ENCODE measurements at regions not wholly inside any gene's neighbourhood (a gene's known extent, or its start where the extent isn't known, plus 50 kb on each side); places are given as distances from the start of the nearest gene placed in this dataset.

DNA sequence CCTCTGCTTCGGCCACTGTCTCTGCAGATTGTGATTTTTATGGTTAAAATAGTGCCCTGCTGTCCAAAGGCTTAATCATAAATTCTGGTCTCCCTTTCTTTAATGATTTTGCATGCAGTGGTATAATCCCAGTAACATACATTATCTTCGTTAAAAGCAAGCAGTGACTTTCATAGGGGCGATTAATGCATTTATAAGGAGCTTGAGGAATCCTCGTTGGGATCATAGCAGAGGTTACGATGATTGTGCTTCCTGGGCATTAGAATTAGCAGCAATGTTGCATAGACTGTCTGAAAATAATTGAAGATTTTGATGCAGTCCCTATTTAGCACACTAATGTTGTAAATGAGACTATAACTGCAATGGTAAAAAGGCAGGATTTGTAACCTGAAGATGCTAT lies 181.3 kb downstream of the PRL start:
- DNase-seq (no peak), ATAC-seq (ENCODE audit: insufficient read depth, low FRiP score) (no peak)
- no peak for TF ChIP-seq CTCF (IDR thresholded peaks at IDR 0.05; ENCODE audit: control extremely low read depth, extremely low read depth)
- peaks cover 0 to 4% (median 0%) of the 10 kb centered on the region in 4 donors for H3K36me3 ChIP-seq (ENCODE audit: control insufficient read depth in 4 of 4, insufficient read depth in 4 of 4, low read length in 4 of 4)
- H3K9me3 ChIP-seq (ENCODE audit: control insufficient read depth in 4 of 4, insufficient read depth in 3 of 4, low read length in 3 of 4), result no peaks in the 10 kb centered on the region
- H3K4me1 ChIP-seq (ENCODE audit: control insufficient read depth in 5 of 5, insufficient read depth in 5 of 5, low read length in 5 of 5), result peaks cover 0 to 12% (median 1%) of the 10 kb centered on the region in 5 donors
- no peak overlapping the region for H3K4me3 ChIP-seq
- 77 to 78% methylated on average over 5 of the region's 5 CpGs for whole genome bisulfite sequencing, 2 donors
- H3K27ac ChIP-seq (ENCODE audit: low read depth in 1 of 2, low read length in 1 of 2), result no peak overlapping the region
- H3K27me3 ChIP-seq (ENCODE audit: control insufficient read depth in 3 of 3, insufficient read depth in 3 of 3, low read length in 2 of 3), result no peaks in the 10 kb centered on the region
- H3K9ac ChIP-seq (ENCODE audit: insufficient read depth in 1 of 2, low read length in 2 of 2), result no peak overlapping the region

GRCh38 chr6:22117631-22118030 lies 179.2 kb downstream of the PRL start:
- Histone ChIP-seq H3K9ac (ENCODE audit: insufficient read depth in 1 of 2, low read length in 2 of 2) (no peak overlapping the region), H3K4me1 (ENCODE audit: control insufficient read depth in 5 of 5, insufficient read depth in 5 of 5, low read length in 5 of 5) (peaks cover 0 to 8% (median 1%) of the 10 kb centered on the region in 5 donors), H3K4me3 (no peak overlapping the region), H3K9me3 (ENCODE audit: control insufficient read depth in 4 of 4, insufficient read depth in 3 of 4, low read length in 3 of 4) (no peaks in the 10 kb centered on the region), H3K27me3 (ENCODE audit: control insufficient read depth in 3 of 3, insufficient read depth in 3 of 3, low read length in 2 of 3) (no peaks in the 10 kb centered on the region), H3K27ac (ENCODE audit: low read depth in 1 of 2, low read length in 1 of 2) (no peak overlapping the region), H3K36me3 (ENCODE audit: control insufficient read depth in 4 of 4, insufficient read depth in 4 of 4, low read length in 4 of 4) (peaks cover 0 to 4% (median 0%) of the 10 kb centered on the region in 4 donors)
- DNase-seq (no peak), ATAC-seq (ENCODE audit: insufficient read depth, low FRiP score) (no peak)
- no peak for TF ChIP-seq CTCF (IDR thresholded peaks at IDR 0.05; ENCODE audit: control extremely low read depth, extremely low read depth)
- WGBS, 2 donors, result 82 to 95% methylated on average over 2 of the region's 2 CpGs

GRCh38 chr6:22119500-22119899 lies 177.3 kb downstream of the PRL start:
- ATAC-seq (ENCODE audit: insufficient read depth, low FRiP score), result no peak
- Histone ChIP-seq H3K4me1 (ENCODE audit: control insufficient read depth in 5 of 5, insufficient read depth in 5 of 5, low read length in 5 of 5) (no peaks in the 10 kb centered on the region), H3K9me3 (ENCODE audit: control insufficient read depth in 4 of 4, insufficient read depth in 3 of 4, low read length in 3 of 4) (no peaks in the 10 kb centered on the region)

More at GRCh38 chr6:22119500-22119899, 177.3 kb downstream of the PRL start:
- H3K36me3 ChIP-seq (ENCODE audit: control insufficient read depth in 4 of 4, insufficient read depth in 4 of 4, low read length in 4 of 4), result peaks cover 0 to 4% (median 0%) of the 10 kb centered on the region in 4 donors
- DNase-seq, result no peak
- H3K9ac ChIP-seq (ENCODE audit: insufficient read depth in 1 of 2, low read length in 2 of 2), result no peak overlapping the region
- H3K27me3 ChIP-seq (ENCODE audit: control insufficient read depth in 3 of 3, insufficient read depth in 3 of 3, low read length in 2 of 3), result no peaks in the 10 kb centered on the region
- no peak for TF ChIP-seq CTCF (IDR thresholded peaks at IDR 0.05; ENCODE audit: control extremely low read depth, extremely low read depth)
- no peak overlapping the region for H3K4me3 ChIP-seq
- WGBS, 2 donors, result 74 to 94% methylated on average over 1 of the region's 1 CpG
- H3K27ac ChIP-seq (ENCODE audit: low read depth in 1 of 2, low read length in 1 of 2), result no peak overlapping the region

Measured in lung (tissue), 11 donors.